Lower leg skin (tissue), 3 donors: ENCODE measurements at regions not wholly inside any gene's neighbourhood (a gene's known extent, or its start where the extent isn't known, plus 50 kb on each side); places are given as distances from the start of the nearest gene placed in this dataset.
"Not testable (repeated sequence)": the region's sequence is repeated elsewhere in the genome, so short reads cannot be mapped to it uniquely, and the experiment has no call there.

Experiments
- POLR2A ChIP-seq, 2 donors: fragments of 450-650 bp; IDR thresholded peaks; one replicate each; pipeline ENCODE4 v1.6.1; 2016 to 2017; ENCODE audit warnings: antibody characterized with exemption in 2 of 2, mild to moderate bottlenecking in 1 of 2, moderate library complexity in 1 of 2
- TF ChIP-seq, protein P1 (sequence below), 3 donors: fragments of 450-650 bp; IDR thresholded peaks; one replicate each; pipeline ENCODE4 v1.5.1; 2016; ENCODE audit warnings: antibody characterized with exemption in 3 of 3, mild to moderate bottlenecking in 3 of 3, moderate library complexity in 2 of 3

DNA sequence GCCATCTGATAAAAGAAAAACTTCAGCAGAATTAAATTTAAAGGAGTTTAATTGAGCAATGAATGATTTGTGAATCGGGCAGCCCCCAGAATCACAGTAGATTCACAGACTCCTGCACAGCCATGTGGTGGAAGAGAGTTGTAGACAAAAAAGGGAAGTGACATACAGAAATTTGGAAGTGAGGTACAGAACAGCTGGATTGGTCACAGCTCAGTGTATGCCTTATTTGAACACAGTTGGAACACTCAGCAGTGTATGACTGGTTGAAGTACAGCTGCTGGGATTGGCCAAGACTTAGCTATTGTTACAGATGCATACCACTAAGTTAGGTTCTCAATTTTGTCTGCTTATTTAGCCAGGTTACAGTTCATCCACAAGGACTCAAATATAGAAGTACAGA is 213.9 kb upstream of the TMEM260 start:
- TF ChIP-seq, protein P1, sequence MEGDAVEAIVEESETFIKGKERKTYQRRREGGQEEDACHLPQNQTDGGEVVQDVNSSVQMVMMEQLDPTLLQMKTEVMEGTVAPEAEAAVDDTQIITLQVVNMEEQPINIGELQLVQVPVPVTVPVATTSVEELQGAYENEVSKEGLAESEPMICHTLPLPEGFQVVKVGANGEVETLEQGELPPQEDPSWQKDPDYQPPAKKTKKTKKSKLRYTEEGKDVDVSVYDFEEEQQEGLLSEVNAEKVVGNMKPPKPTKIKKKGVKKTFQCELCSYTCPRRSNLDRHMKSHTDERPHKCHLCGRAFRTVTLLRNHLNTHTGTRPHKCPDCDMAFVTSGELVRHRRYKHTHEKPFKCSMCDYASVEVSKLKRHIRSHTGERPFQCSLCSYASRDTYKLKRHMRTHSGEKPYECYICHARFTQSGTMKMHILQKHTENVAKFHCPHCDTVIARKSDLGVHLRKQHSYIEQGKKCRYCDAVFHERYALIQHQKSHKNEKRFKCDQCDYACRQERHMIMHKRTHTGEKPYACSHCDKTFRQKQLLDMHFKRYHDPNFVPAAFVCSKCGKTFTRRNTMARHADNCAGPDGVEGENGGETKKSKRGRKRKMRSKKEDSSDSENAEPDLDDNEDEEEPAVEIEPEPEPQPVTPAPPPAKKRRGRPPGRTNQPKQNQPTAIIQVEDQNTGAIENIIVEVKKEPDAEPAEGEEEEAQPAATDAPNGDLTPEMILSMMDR (IDR thresholded peaks at IDR 0.05), result not testable (repeated sequence)
- TF ChIP-seq POLR2A (IDR thresholded peaks at IDR 0.05), result not testable (repeated sequence)
